KMS-11 (cell line): ENCODE measurements at regions not wholly inside any gene's neighbourhood (a gene's known extent, or its start where the extent isn't known, plus 50 kb on each side); places are given as distances from the start of the nearest gene placed in this dataset.

Experiments used
- H2AFZ ChIP-seq: fragments of 200-600 bp; sonication (generic); 2 replicates; pipeline ENCODE4 v1.6.1; 2016; ENCODE audit warnings: antibody characterized with exemption, mixed run types, low read depth
- H3K27ac ChIP-seq: fragments of 200-600 bp; sonication (generic); 2 replicates; pipeline ENCODE4 v1.6.1; 2016; ENCODE audit warnings: mild to moderate bottlenecking, mixed run types
- H3K27me3 ChIP-seq: fragments of 200-600 bp; sonication (generic); 2 replicates; pipeline ENCODE4 v1.6.1; 2017; ENCODE audit warnings: mild to moderate bottlenecking, low read depth, mixed run types, moderate library complexity; ENCODE audit not compliant: insufficient read depth
- H3K36me3 ChIP-seq: fragments of 200-600 bp; sonication (generic); 2 replicates; pipeline ENCODE4 v1.6.1; 2017; ENCODE audit warnings: mild to moderate bottlenecking, mixed run types; ENCODE audit not compliant: insufficient read depth
- H3K4me1 ChIP-seq: fragments of 200-600 bp; sonication (generic); 2 replicates; pipeline ENCODE4 v1.6.1; 2016; ENCODE audit warnings: mild to moderate bottlenecking, low read depth, mixed run types; ENCODE audit not compliant: poor library complexity, severe bottlenecking
- H3K4me2 ChIP-seq: fragments of 200-600 bp; sonication (generic); 2 replicates; pipeline ENCODE4 v1.7.0; 2016; ENCODE audit warnings: mild to moderate bottlenecking, mixed run types
- H3K4me3 ChIP-seq: fragments of 200-600 bp; sonication (generic); IDR thresholded peaks from 2 replicates; pipeline ENCODE4 v1.6.1; 2017; ENCODE audit warnings: low read depth, low read length, mixed read lengths; ENCODE audit not compliant: insufficient read depth
- H3K79me2 ChIP-seq: fragments of 200-600 bp; sonication (generic); 2 replicates; pipeline ENCODE4 v1.6.1; 2016; ENCODE audit warnings: low read depth, mixed run types; ENCODE audit not compliant: insufficient read depth
- H3K9ac ChIP-seq: fragments of 200-600 bp; sonication (generic); 2 replicates; pipeline ENCODE4 v1.6.1; 2016; ENCODE audit warnings: mild to moderate bottlenecking, mixed run types
- H4K20me1 ChIP-seq: fragments of 200-600 bp; sonication (generic); 2 replicates; pipeline ENCODE4 v1.6.1; 2016; ENCODE audit warnings: mild to moderate bottlenecking, mixed run types; ENCODE audit not compliant: insufficient read depth
- CTCF ChIP-seq: fragments of 200-600 bp; sonication (generic); conservative IDR thresholded peaks from 2 replicates; pipeline ENCODE4 v1.6.1; 2017; ENCODE audit warnings: low read depth, mild to moderate bottlenecking, antibody characterized with exemption, low read length, moderate library complexity, mixed read lengths

GRCh38 chr3:82012775-82013174 is 251.3 kb upstream of the GBE1 start:
- H3K27me3 ChIP-seq, result no peaks in the 10 kb centered on the region
- H3K79me2 ChIP-seq, result no peaks in the 10 kb centered on the region
- TF ChIP-seq CTCF, result peak; percentile 36; the same call in 1 of the 2 replicates
- H4K20me1 ChIP-seq, result no peaks in the 10 kb centered on the region
- no peak overlapping the region for H3K4me2 ChIP-seq
- no peak overlapping the region for H3K27ac ChIP-seq
- H3K4me1 ChIP-seq, result no peaks in the 10 kb centered on the region
- no peak overlapping the region for H2AFZ ChIP-seq
- H3K36me3 ChIP-seq, result no peaks in the 10 kb centered on the region
- no peak overlapping the region for H3K4me3 ChIP-seq
- H3K9ac ChIP-seq, result no peak overlapping the region

DNA sequence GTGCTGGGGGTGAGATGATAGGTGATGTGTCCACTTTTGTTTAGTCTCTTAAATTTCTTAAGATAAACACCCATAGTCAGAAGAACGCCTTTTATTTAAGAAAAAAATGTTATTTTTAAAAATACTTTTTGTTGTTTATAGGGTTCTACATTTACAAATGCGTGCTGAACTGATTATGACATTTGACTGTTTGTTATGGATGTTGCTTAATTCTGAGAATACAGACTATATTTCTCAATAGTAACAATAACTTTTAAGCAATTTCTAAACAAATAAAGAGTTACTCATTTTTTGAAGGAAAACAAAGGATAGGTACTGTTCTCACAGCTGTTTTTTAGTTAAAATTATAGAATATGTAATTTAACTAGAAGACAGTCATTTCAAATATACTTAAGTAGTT is 249.9 kb upstream of the GBE1 start:
- H3K27me3 ChIP-seq, result no peaks in the 10 kb centered on the region
- TF ChIP-seq CTCF, result no peak
- no peaks in the 10 kb centered on the region for H3K79me2 ChIP-seq
- H3K4me2 ChIP-seq, result no peak overlapping the region
- no peaks in the 10 kb centered on the region for H3K36me3 ChIP-seq
- no peaks in the 10 kb centered on the region for H4K20me1 ChIP-seq
- H3K9ac ChIP-seq, result no peak overlapping the region
- no peak overlapping the region for H3K4me3 ChIP-seq
- H2AFZ ChIP-seq, result no peak overlapping the region
- no peak overlapping the region for H3K27ac ChIP-seq
- H3K4me1 ChIP-seq, result no peaks in the 10 kb centered on the region

- no peaks in the 10 kb centered on the region for H4K20me1 ChIP-seq
- no peak overlapping the region for H3K9ac ChIP-seq
- H3K27me3 ChIP-seq, result no peaks in the 10 kb centered on the region
- no peaks in the 10 kb centered on the region for H3K79me2 ChIP-seq
- H2AFZ ChIP-seq, result no peak overlapping the region
- H3K4me2 ChIP-seq, result no peak overlapping the region
- H3K4me1 ChIP-seq, result peaks cover 20% of the 10 kb centered on the region
- H3K36me3 ChIP-seq, result no peaks in the 10 kb centered on the region
- no peak overlapping the region for H3K27ac ChIP-seq
- TF ChIP-seq CTCF, result no peak
- no peak overlapping the region for H3K4me3 ChIP-seq
These were observed 243.8 kb upstream of the GBE1 start for GRCh38 chr3:82005266-82005665.

GRCh38 chr3:82004266-82004665 is 242.8 kb upstream of the GBE1 start:
- H3K4me2 ChIP-seq, result no peak overlapping the region
- H4K20me1 ChIP-seq, result no peaks in the 10 kb centered on the region
- TF ChIP-seq CTCF, result no peak
- no peak overlapping the region for H3K4me3 ChIP-seq
- no peak overlapping the region for H2AFZ ChIP-seq
- no peaks in the 10 kb centered on the region for H3K36me3 ChIP-seq
- no peaks in the 10 kb centered on the region for H3K27me3 ChIP-seq
- no peak overlapping the region for H3K27ac ChIP-seq
- H3K9ac ChIP-seq, result no peak overlapping the region
- H3K4me1 ChIP-seq, result peaks cover 22% of the 10 kb centered on the region
- H3K79me2 ChIP-seq, result no peaks in the 10 kb centered on the region
